ENCODE measurements at regions not wholly inside any gene's neighbourhood (a gene's known extent, or its start where the extent isn't known, plus 50 kb on each side); places are given as distances from the start of the nearest gene placed in this dataset.

DNA sequence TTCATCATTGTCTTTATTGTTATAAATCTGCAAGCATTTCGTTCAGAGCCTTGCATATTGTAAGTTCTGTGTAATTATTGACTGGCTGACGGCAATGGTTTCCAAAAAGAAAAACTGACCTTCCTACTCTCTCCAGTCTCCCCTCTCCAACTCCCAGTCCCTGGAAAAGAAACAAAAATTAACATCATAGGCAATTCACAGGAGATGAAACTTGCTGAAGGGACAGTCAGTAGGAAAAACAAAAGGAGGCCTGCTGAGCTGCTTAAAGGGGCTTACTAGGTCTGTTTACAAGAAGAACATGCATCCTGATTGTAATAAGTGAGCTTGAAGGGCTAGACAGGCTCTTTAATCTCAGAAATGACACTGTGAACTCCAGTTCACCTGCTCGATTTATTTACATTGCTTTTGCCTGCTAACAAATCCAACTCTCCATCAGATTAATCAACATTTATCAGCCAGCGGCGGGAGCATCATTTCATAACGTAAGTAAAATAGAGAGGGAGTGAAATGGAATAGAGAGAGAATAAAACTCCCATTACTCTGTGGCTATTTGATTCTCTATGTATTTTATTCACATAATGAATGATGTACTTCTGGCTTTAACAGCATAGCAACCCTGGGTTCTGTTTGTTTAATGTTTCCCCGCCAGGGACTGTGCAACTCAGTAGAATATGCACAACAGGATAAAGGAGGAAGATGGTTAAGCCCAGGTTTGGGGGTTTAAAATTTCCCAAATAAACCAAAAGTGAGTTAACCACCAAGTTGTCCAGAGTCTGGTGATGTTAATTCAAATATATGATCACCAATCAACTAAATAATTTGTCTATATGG, 256.7 kb upstream of the SETBP1 start:
- TF ChIP-seq, protein P1, sequence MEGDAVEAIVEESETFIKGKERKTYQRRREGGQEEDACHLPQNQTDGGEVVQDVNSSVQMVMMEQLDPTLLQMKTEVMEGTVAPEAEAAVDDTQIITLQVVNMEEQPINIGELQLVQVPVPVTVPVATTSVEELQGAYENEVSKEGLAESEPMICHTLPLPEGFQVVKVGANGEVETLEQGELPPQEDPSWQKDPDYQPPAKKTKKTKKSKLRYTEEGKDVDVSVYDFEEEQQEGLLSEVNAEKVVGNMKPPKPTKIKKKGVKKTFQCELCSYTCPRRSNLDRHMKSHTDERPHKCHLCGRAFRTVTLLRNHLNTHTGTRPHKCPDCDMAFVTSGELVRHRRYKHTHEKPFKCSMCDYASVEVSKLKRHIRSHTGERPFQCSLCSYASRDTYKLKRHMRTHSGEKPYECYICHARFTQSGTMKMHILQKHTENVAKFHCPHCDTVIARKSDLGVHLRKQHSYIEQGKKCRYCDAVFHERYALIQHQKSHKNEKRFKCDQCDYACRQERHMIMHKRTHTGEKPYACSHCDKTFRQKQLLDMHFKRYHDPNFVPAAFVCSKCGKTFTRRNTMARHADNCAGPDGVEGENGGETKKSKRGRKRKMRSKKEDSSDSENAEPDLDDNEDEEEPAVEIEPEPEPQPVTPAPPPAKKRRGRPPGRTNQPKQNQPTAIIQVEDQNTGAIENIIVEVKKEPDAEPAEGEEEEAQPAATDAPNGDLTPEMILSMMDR (IDR thresholded peaks at IDR 0.05; ENCODE audit: insufficient read depth, low read length) = no peak
- TF ChIP-seq POLR2AphosphoS5 (IDR thresholded peaks at IDR 0.05; ENCODE audit: low read depth) = no peak
- no peak for TF ChIP-seq GABPA (IDR thresholded peaks at IDR 0.05; ENCODE audit: low read depth)
- no peak for TF ChIP-seq REST (IDR thresholded peaks at IDR 0.05; ENCODE audit: insufficient replicate concordance, low read depth)

All from HL-60 (cell line).